Colon (tissue), 2 donors: ENCODE measurements at regions not wholly inside any gene's neighbourhood (a gene's known extent, or its start where the extent isn't known, plus 50 kb on each side); places are given as distances from the start of the nearest gene placed in this dataset.

Experiments
- FAIRE-seq: peaks from 2 replicates; lab custom pipeline; 2012; peaks lifted over from hg19 to GRCh38; lab: Jason Lieb, UNC
- donor health status: control.
- donor health status: control.

GRCh38 chr18:77911971-77912605 lies 662.4 kb downstream of the GALR1 start:
- no peak for FAIRE-seq

GRCh38 chr18:77918730-77919129 lies 669.1 kb downstream of the GALR1 start:
- FAIRE-seq = no peak

GRCh38 chr18:77919923-77920322 lies 670.3 kb downstream of the GALR1 start:
- FAIRE-seq = no peak

DNA sequence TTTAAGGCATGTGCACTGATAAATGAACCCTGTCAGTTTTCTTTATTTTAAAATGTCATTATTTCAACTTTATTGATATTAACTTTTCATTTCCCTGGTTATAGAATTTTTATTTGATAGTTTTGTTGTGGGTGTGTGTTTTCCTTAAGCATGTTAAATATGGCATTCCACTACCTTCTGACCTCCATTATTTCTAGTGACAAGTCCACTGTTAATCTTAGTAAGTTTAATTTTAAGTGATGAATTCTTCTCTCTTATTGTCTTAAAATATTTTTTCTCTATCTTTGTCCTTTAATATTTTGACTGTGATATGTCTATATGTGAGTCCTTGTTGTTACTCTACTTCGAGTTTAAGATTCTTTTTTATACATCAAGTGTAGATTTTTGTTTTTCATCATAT lies 685.7 kb downstream of the GALR1 start:
- FAIRE-seq = no peak

DNA sequence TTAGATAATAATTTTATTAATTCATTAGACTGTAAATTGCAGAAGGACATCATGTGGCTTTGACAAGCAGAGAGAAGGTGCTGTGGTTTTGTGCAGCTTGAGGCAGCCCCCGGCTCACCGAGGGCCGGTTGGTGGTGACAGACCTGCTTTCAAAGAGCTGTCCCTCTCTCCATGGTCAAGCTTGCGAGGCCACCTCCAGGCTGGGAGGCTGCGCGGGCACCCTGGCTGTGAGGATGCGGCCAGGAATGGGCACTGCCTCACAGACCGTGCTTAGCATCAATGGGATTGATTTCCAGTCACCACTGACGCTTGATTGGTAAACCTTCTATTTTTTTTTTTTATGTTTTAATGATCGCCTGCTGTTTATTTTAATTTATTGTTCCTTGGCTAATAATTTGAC lies 690.9 kb downstream of the GALR1 start:
- no peak for FAIRE-seq

DNA sequence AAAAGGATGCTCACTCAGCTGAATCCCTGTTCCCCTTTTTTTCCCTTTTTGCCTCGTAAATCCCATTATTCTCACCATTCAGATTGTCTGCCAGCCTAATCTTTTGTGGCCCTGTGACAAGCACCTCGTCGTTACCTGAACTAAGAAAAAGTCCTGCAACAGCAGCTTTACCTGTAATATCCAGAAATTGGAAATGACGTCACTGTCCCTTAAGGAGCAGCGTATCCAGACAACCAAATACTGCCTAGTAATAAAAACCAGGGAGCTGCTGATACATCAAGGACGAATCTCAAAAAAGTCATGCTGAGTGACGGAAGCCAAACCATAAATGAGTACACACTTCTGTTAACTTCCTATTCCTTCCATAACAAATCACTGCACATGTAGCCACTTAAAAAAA lies 694.9 kb downstream of the GALR1 start:
- FAIRE-seq = no peak

DNA sequence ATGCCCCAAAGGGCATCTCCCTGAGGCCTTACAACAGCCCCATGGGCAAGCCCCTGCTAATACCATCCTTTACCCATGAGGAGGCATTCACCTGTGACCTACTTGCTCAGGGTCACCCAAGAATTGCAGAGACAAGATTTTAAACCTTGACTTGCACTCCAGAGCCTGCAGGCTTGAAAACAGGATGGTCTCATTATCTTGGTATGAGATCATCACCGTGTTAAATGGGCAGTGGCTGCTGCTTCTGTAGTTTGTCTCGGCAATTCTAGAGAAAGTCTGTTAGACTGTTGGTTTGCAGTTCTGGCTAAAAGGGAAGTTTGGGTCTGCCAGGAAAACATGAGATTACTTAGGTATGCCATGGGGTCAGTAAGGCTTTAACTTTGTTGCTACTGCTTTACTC lies 698.9 kb downstream of the GALR1 start:
- no peak for FAIRE-seq

- no peak for FAIRE-seq
These were observed 699.8 kb downstream of the GALR1 start for GRCh38 chr18:77949355-77949973.

- no peak for FAIRE-seq
These were observed 709.6 kb downstream of the GALR1 start for GRCh38 chr18:77959248-77959647.

- no peak for FAIRE-seq
These were observed 711.3 kb downstream of the GALR1 start for GRCh38 chr18:77960791-77961410.

- no peak for FAIRE-seq
These were observed 717.4 kb downstream of the GALR1 start for GRCh38 chr18:77967071-77967470.

GRCh38 chr18:77967791-77968190 lies 718.1 kb downstream of the GALR1 start:
- no peak for FAIRE-seq

GRCh38 chr18:77969972-77970371 lies 720.3 kb downstream of the GALR1 start:
- FAIRE-seq = no peak

GRCh38 chr18:77970814-77971213 lies 721.2 kb downstream of the GALR1 start:
- FAIRE-seq = no peak

DNA sequence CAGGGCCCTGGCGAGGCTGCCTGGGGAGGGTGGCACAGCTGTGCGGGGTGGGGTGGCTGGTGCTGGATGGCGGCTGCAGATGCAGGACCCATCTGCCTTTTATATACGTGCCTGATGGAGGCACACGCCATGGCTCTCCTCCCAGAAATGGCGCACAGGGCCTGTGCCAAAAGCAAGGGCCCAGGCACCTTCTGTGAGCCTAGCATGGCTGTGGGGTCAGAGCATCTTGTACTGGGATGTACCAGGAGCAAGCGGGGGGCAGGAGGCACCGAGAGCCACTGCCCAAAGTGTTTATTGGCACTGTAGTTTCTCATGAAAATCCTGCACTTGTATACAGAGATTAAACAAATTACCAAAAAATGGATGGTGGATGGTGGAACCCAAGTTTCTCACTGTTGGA lies 724.1 kb downstream of the GALR1 start:
- FAIRE-seq = no peak

DNA sequence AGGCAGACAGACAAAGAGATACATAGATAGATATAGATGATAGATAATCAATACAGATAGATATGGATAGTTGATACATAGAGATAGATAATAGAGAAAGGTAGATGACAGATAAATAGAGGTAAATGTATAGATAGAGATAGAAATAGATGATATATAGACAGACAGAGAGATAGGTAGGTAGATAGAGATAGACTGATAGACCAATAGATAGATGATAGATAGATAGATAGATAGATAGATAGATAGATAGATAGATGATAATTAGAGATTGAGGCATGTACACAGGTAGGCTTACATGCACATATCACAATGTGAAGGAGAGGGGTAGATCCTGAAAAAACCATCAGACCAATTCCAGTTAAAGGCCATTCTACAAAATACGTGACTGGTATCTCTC lies 724.7 kb downstream of the GALR1 start:
- no peak for FAIRE-seq

- no peak for FAIRE-seq
These were observed 727.7 kb downstream of the GALR1 start for GRCh38 chr18:77977331-77977730.

DNA sequence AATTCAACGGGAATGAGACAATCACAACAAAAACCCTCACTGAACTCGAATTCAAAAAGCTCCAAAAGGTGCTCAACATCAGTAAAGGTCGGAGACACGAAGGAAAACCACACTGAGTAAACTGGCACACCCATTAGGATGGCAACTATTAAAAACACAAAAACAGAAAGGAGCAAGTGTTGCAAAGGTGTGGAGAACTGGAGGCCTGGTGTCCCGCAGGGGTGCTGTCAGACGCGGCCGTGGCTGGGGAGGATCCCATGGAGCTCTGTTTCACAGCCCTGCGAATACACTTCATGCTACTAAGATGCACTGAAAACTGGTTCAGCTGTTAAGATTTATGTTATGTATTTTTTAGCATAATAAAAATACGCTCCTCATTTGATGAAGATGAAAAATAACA lies 730.6 kb downstream of the GALR1 start:
- no peak for FAIRE-seq

GRCh38 chr18:77981874-77982273 lies 732.2 kb downstream of the GALR1 start:
- FAIRE-seq = no peak

DNA sequence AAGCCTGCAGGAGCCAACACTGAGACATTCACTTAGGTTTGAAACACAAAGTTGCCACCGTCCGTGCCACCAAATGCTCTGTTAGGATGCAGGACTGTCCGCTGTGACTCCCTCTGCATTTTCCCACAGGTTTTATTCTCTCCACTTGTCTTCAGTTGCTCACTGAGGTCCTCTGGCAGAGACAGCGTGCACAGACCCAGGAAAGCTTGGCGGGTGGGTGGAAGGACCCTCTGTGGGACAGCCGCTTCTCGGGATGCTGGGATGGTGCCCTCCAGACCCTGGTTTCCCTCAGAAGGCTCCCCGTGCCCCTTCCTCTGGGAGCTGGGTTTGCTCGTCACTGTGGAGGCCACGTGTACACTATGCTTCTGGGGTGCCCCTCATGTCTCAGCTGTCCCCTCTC lies 733.6 kb downstream of the GALR1 start:
- no peak for FAIRE-seq

GRCh38 chr18:77984178-77984577 lies 734.5 kb downstream of the GALR1 start:
- FAIRE-seq = no peak

- no peak for FAIRE-seq
These were observed 735.2 kb downstream of the GALR1 start for GRCh38 chr18:77984833-77985232.

- FAIRE-seq = no peak
These were observed 736.1 kb downstream of the GALR1 start for GRCh38 chr18:77985526-77986281.
